Adrenal gland (tissue), 9 donors: ENCODE measurements at regions not wholly inside any gene's neighbourhood (a gene's known extent, or its start where the extent isn't known, plus 50 kb on each side); places are given as distances from the start of the nearest gene placed in this dataset.

Source experiments
- DNase-seq, 7 donors: peaks; one replicate each; pipeline ENCODE4 v3.0.0-alpha.2; 2019 to 2020
- H3K27ac ChIP-seq, 5 donors: fragments of 200-600 bp; sonication (generic) in 4 of 5; 1 replicate in 3 of 5; 2 replicates in 2 of 5; pipeline versions ENCODE4 v1.5.1 to v1.8.0; 2016 to 2020; ENCODE audit warnings: mild to moderate bottlenecking in 1 of 5
- H3K27me3 ChIP-seq: fragments of 200-600 bp; 2 replicates; pipeline ENCODE4 v1.8.0; 2021
- H3K36me3 ChIP-seq, 2 donors: fragments of 200-600 bp; replicated peaks in 1 of 2; 1 replicate in 1 of 2; 2 replicates in 1 of 2; pipeline versions ENCODE4 v1.5.1 to v1.8.0; 2018 to 2022
- H3K4me1 ChIP-seq, 2 donors: fragments of 200-600 bp; replicated peaks in 1 of 2; 1 replicate in 1 of 2; 2 replicates in 1 of 2; pipeline versions ENCODE4 v1.5.1 to v1.8.0; 2018 to 2021
- H3K4me3 ChIP-seq, 4 donors: fragments of 200-600 bp; sonication (generic) in 3 of 4; one replicate each; pipeline ENCODE4 v1.5.1; 2016 to 2018
- H3K9me3 ChIP-seq, 3 donors: fragments of 200-600 bp; sonication (generic) in 1 of 3; replicated peaks in 1 of 3; 1 replicate in 2 of 3; 2 replicates in 1 of 3; pipeline versions ENCODE4 v1.5.1 to v1.8.0; 2016 to 2021
- CTCF ChIP-seq, 6 experiments: fragments of 450-650 bp in 4 of 6; fragments of 200-600 bp in 2 of 6; sonication (generic) in 1 of 6; IDR thresholded peaks; 1 replicate in 5 of 6; 2 replicates in 1 of 6; pipeline versions ENCODE4 v1.5.1 to v1.8.0; 2016 to 2021; ENCODE audit warnings: antibody characterized with exemption in 6 of 6, mild to moderate bottlenecking in 2 of 6, moderate library complexity in 1 of 6
- POLR2A ChIP-seq, 2 donors: fragments of 450-650 bp; IDR thresholded peaks; one replicate each; pipeline ENCODE4 v1.6.1; 2017; ENCODE audit warnings: antibody characterized with exemption in 2 of 2, mild to moderate bottlenecking in 2 of 2, moderate library complexity in 1 of 2
- WGBS, 4 donors: extraction: QIAGEN DNeasy Blood & Tissue Kit in 2 of 4; methylation state at CpG; one replicate each; pipeline versions ENCODE4 v1.1.5 to v1.1.7; 2013 to 2017; 5-methylcytosine and 5-hydroxymethylcytosine counted together
- intact Hi-C, 2 donors: fragments of 100-400 bp; cut with DNase I; formaldehyde crosslinking; loops; one replicate each; pipeline versions ENCODE4 v1.14.1 to v1.15.0; 2022 to 2023
- donor health status: healthy with polysubstance abuse.
- donor health status: Bipolar disorder and iron deficiency.
- donor health status: DM: yes; HTN: yes; CAD: no.
- donor health status: DM: no; HTN: no; CAD: no.
- donor health status: DM: no; HTN: no; CAD: no.

- TF ChIP-seq CTCF (IDR thresholded peaks at IDR 0.05) (no peak), POLR2A (IDR thresholded peaks at IDR 0.05) (no peak)
- WGBS, 4 donors: 80 to 85% (median 82%) methylated on average over 4 of the region's 4 CpGs
- H3K4me1 ChIP-seq: no peaks in the 10 kb centered on the region
- H3K4me3 ChIP-seq: no peak overlapping the region
- intact Hi-C loops: no loop called here
- no peaks in the 10 kb centered on the region for H3K27me3 ChIP-seq
- no peaks in the 10 kb centered on the region for H3K36me3 ChIP-seq
- DNase-seq: no peak
- no peak overlapping the region for H3K27ac ChIP-seq
- no peaks in the 10 kb centered on the region for H3K9me3 ChIP-seq
Observed at GRCh38 chr7:22890773-22891172, 68.1 kb upstream of the TOMM7 start.

GRCh38 chr7:22885797-22886261, 63.2 kb upstream of the TOMM7 start:
- 25 to 35% (median 32%) methylated on average over 1 of the region's 1 CpG for WGBS, 4 donors
- DNase-seq: no peak
- no peaks in the 10 kb centered on the region for H3K27me3 ChIP-seq
- no peaks in the 10 kb centered on the region for H3K36me3 ChIP-seq
- no peaks in the 10 kb centered on the region for H3K4me1 ChIP-seq
- no peaks in the 10 kb centered on the region for H3K9me3 ChIP-seq
- H3K4me3 ChIP-seq: no peak overlapping the region
- TF ChIP-seq CTCF (IDR thresholded peaks at IDR 0.05): no peak
- TF ChIP-seq POLR2A (IDR thresholded peaks at IDR 0.05): no peak
- H3K27ac ChIP-seq: no peak overlapping the region
- intact Hi-C loops: no loop called here

- Histone ChIP-seq H3K27ac (no peak overlapping the region), H3K4me1 (no peaks in the 10 kb centered on the region), H3K36me3 (no peaks in the 10 kb centered on the region), H3K4me3 (no peak overlapping the region), H3K27me3 (no peaks in the 10 kb centered on the region), H3K9me3 (no peaks in the 10 kb centered on the region)
- 64 to 72% (median 68%) methylated on average over 5 of the region's 5 CpGs for WGBS, 4 donors
- no peak for DNase-seq
- intact Hi-C loops: no loop called here
- TF ChIP-seq POLR2A (IDR thresholded peaks at IDR 0.05): no peak
- TF ChIP-seq CTCF (IDR thresholded peaks at IDR 0.05): no peak
Observed at GRCh38 chr7:22884911-22885788, 62.5 kb upstream of the TOMM7 start.

GRCh38 chr7:22882106-22882505, 59.5 kb upstream of the TOMM7 start:
- intact Hi-C loops: no loop called here
- TF ChIP-seq POLR2A (IDR thresholded peaks at IDR 0.05) (no peak), CTCF (IDR thresholded peaks at IDR 0.05) (no peak)
- WGBS, 4 donors: 86 to 91% (median 89%) methylated on average over 3 of the region's 3 CpGs

More at GRCh38 chr7:22882106-22882505, 59.5 kb upstream of the TOMM7 start:
- Histone ChIP-seq H3K27ac (no peak overlapping the region), H3K27me3 (no peaks in the 10 kb centered on the region), H3K9me3 (no peaks in the 10 kb centered on the region), H3K36me3 (no peaks in the 10 kb centered on the region), H3K4me1 (no peaks in the 10 kb centered on the region), H3K4me3 (no peak overlapping the region)
- no peak for DNase-seq
